ENCODE measurements at regions not wholly inside any gene's neighbourhood (a gene's known extent, or its start where the extent isn't known, plus 50 kb on each side); places are given as distances from the start of the nearest gene placed in this dataset.

DNA sequence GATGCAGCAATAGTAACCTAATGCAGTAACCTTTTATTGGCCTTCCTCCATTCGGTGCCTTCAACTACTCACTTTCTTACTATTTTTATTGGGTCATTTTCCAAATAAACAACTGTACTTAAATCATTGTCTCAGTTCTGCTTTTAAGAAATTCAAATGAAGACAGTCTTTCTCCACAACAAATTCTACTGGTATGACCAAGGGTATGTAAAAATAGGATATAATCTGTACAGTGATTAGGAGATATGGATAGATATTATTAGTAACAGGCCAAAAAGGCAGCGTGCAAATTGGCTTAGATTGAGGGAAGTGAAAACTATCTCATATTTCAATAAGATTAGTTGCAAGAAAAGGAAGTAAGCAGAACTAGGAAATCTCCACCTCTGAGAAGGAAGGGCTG, 177.4 kb upstream of the PPP1R2C start:
- TF ChIP-seq, protein P1, sequence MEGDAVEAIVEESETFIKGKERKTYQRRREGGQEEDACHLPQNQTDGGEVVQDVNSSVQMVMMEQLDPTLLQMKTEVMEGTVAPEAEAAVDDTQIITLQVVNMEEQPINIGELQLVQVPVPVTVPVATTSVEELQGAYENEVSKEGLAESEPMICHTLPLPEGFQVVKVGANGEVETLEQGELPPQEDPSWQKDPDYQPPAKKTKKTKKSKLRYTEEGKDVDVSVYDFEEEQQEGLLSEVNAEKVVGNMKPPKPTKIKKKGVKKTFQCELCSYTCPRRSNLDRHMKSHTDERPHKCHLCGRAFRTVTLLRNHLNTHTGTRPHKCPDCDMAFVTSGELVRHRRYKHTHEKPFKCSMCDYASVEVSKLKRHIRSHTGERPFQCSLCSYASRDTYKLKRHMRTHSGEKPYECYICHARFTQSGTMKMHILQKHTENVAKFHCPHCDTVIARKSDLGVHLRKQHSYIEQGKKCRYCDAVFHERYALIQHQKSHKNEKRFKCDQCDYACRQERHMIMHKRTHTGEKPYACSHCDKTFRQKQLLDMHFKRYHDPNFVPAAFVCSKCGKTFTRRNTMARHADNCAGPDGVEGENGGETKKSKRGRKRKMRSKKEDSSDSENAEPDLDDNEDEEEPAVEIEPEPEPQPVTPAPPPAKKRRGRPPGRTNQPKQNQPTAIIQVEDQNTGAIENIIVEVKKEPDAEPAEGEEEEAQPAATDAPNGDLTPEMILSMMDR (conservative IDR thresholded peaks at IDR 0.05 in 1 of 2, IDR thresholded peaks at IDR 0.05 in 1 of 2; ENCODE audit: low read depth in 1 of 2, low read length in 2 of 2) = no peak
- no peak for TF ChIP-seq EZH2 (IDR thresholded peaks at IDR 0.05; ENCODE audit: low read length, missing control alignments)
